HUES48 (cell line): ENCODE measurements at regions not wholly inside any gene's neighbourhood (a gene's known extent, or its start where the extent isn't known, plus 50 kb on each side); places are given as distances from the start of the nearest gene placed in this dataset.
"Not testable (repeated sequence)": the region's sequence is repeated elsewhere in the genome, so short reads cannot be mapped to it uniquely, and the experiment has no call there.

Experiments used
- H3K27ac ChIP-seq: one replicate; pipeline ENCODE4 v1.7.0; 2013; ENCODE audit warnings: low read depth, low read length, inconsistent platforms
- H3K27me3 ChIP-seq: 2 replicates; pipeline ENCODE4 v1.6.1; 2013; ENCODE audit warnings: mild to moderate bottlenecking, low read length; ENCODE audit not compliant: control insufficient read depth, insufficient read depth
- H3K36me3 ChIP-seq: 2 replicates; pipeline ENCODE4 v1.6.1; 2013; ENCODE audit warnings: low read length; ENCODE audit not compliant: control insufficient read depth, insufficient read depth
- H3K4me1 ChIP-seq: 2 replicates; pipeline ENCODE4 v1.6.1; 2013; ENCODE audit warnings: mild to moderate bottlenecking, low read length; ENCODE audit not compliant: control insufficient read depth, insufficient read depth
- H3K4me3 ChIP-seq: 2 replicates; pipeline ENCODE4 v1.5.1; 2013; ENCODE audit warnings: mild to moderate bottlenecking, low read depth, low read length
- H3K9ac ChIP-seq: 2 replicates; pipeline ENCODE4 v1.6.1; 2013; ENCODE audit warnings: mild to moderate bottlenecking, low read depth, low read length, moderate library complexity
- H3K9me3 ChIP-seq: 2 replicates; pipeline ENCODE4 v1.6.1; 2013; ENCODE audit warnings: low read length; ENCODE audit not compliant: control insufficient read depth, insufficient read depth

- not testable (repeated sequence) for H3K27me3 ChIP-seq, H3K4me3 ChIP-seq, H3K27ac ChIP-seq, H3K36me3 ChIP-seq, H3K9ac ChIP-seq, H3K9me3 ChIP-seq
- H3K4me1 ChIP-seq: peaks cover 11% of the 10 kb centered on the region
Observed at GRCh38 chr13:89406096-89406495, 1734.9 kb downstream of the SLITRK5 start.

- Histone ChIP-seq H3K4me1 (peaks cover 5% of the 10 kb centered on the region; the same call in 1 of the 2 replicates), H3K36me3 (no peaks in the 10 kb centered on the region), H3K27me3 (no peaks in the 10 kb centered on the region), H3K9me3 (no peaks in the 10 kb centered on the region), H3K27ac (peak overlapping the region; percentile 42), H3K4me3 (no peak overlapping the region), H3K9ac (no peak overlapping the region)
Observed at GRCh38 chr13:89407357-89407756, 1736.2 kb downstream of the SLITRK5 start.

GRCh38 chr13:89432997-89433396 lies 1761.8 kb downstream of the SLITRK5 start:
- no peaks in the 10 kb centered on the region for H3K4me1 ChIP-seq
- no peak overlapping the region for H3K27ac ChIP-seq
- H3K36me3 ChIP-seq: no peaks in the 10 kb centered on the region
- H3K27me3 ChIP-seq: no peaks in the 10 kb centered on the region
- no peaks in the 10 kb centered on the region for H3K9me3 ChIP-seq
- H3K9ac ChIP-seq: no peak overlapping the region
- no peak overlapping the region for H3K4me3 ChIP-seq

GRCh38 chr13:89434624-89435023 lies 1763.5 kb downstream of the SLITRK5 start:
- not testable (repeated sequence) for H3K4me1 ChIP-seq, H3K27ac ChIP-seq, H3K9me3 ChIP-seq, H3K9ac ChIP-seq, H3K27me3 ChIP-seq, H3K36me3 ChIP-seq, H3K4me3 ChIP-seq

- no peak overlapping the region for H3K27ac ChIP-seq
- no peaks in the 10 kb centered on the region for H3K4me1 ChIP-seq
- no peak overlapping the region for H3K9ac ChIP-seq
- no peaks in the 10 kb centered on the region for H3K27me3 ChIP-seq
- no peak overlapping the region for H3K4me3 ChIP-seq
- no peaks in the 10 kb centered on the region for H3K9me3 ChIP-seq
- no peaks in the 10 kb centered on the region for H3K36me3 ChIP-seq
Observed at GRCh38 chr13:89454681-89455080, 1783.5 kb downstream of the SLITRK5 start.

- Histone ChIP-seq H3K4me1 (no peaks in the 10 kb centered on the region), H3K9ac (no peak overlapping the region)
Observed at GRCh38 chr13:89455225-89455624, 1784.1 kb downstream of the SLITRK5 start.

GRCh38 chr13:89455741-89456140 lies 1784.6 kb downstream of the SLITRK5 start:
- Histone ChIP-seq H3K4me3 (no peak overlapping the region), H3K27ac (no peak overlapping the region), H3K36me3 (no peaks in the 10 kb centered on the region), H3K9me3 (no peaks in the 10 kb centered on the region), H3K9ac (no peak overlapping the region), H3K27me3 (no peaks in the 10 kb centered on the region), H3K4me1 (no peaks in the 10 kb centered on the region)

More at GRCh38 chr13:89455225-89455624, 1784.1 kb downstream of the SLITRK5 start:
- no peaks in the 10 kb centered on the region for H3K27me3 ChIP-seq
- H3K27ac ChIP-seq: no peak overlapping the region
- H3K9me3 ChIP-seq: no peaks in the 10 kb centered on the region
- H3K4me3 ChIP-seq: no peak overlapping the region
- H3K36me3 ChIP-seq: no peaks in the 10 kb centered on the region

GRCh38 chr13:89457977-89458376 lies 1786.8 kb downstream of the SLITRK5 start:
- Histone ChIP-seq H3K9me3 (no peaks in the 10 kb centered on the region), H3K36me3 (no peaks in the 10 kb centered on the region), H3K27me3 (no peaks in the 10 kb centered on the region), H3K9ac (no peak overlapping the region), H3K4me1 (peaks cover 3% of the 10 kb centered on the region; the same call in 1 of the 2 replicates), H3K27ac (no peak overlapping the region), H3K4me3 (no peak overlapping the region)

- H3K36me3 ChIP-seq: no peaks in the 10 kb centered on the region
- H3K27me3 ChIP-seq: no peaks in the 10 kb centered on the region
- H3K9me3 ChIP-seq: no peaks in the 10 kb centered on the region
- no peak overlapping the region for H3K4me3 ChIP-seq
- no peak overlapping the region for H3K9ac ChIP-seq
- H3K27ac ChIP-seq: no peak overlapping the region
- peaks cover 3% of the 10 kb centered on the region; the same call in 1 of the 2 replicates for H3K4me1 ChIP-seq
Observed at GRCh38 chr13:89458456-89458855, 1787.3 kb downstream of the SLITRK5 start.

GRCh38 chr13:89460895-89461294 lies 1789.7 kb downstream of the SLITRK5 start:
- not testable (repeated sequence) for H3K9me3 ChIP-seq, H3K4me1 ChIP-seq, H3K27me3 ChIP-seq, H3K27ac ChIP-seq, H3K4me3 ChIP-seq, H3K36me3 ChIP-seq, H3K9ac ChIP-seq

GRCh38 chr13:89465366-89465765 lies 1794.2 kb downstream of the SLITRK5 start:
- Histone ChIP-seq H3K36me3 (no peaks in the 10 kb centered on the region), H3K4me1 (peaks cover 3% of the 10 kb centered on the region; the same call in 1 of the 2 replicates), H3K27me3 (no peaks in the 10 kb centered on the region), H3K4me3 (no peak overlapping the region), H3K9me3 (no peaks in the 10 kb centered on the region), H3K27ac (no peak overlapping the region), H3K9ac (no peak overlapping the region)

GRCh38 chr13:89468081-89468480 lies 1796.9 kb downstream of the SLITRK5 start:
- H3K4me1 ChIP-seq: no peaks in the 10 kb centered on the region
- no peak overlapping the region for H3K4me3 ChIP-seq
- H3K27ac ChIP-seq: no peak overlapping the region
- no peaks in the 10 kb centered on the region for H3K9me3 ChIP-seq
- H3K27me3 ChIP-seq: no peaks in the 10 kb centered on the region
- no peaks in the 10 kb centered on the region for H3K36me3 ChIP-seq
- no peak overlapping the region for H3K9ac ChIP-seq
